AG09309 (cell line): ENCODE measurements at regions not wholly inside any gene's neighbourhood (a gene's known extent, or its start where the extent isn't known, plus 50 kb on each side); places are given as distances from the start of the nearest gene placed in this dataset.

ENCODE experiments used
- DNase-seq: peaks from one replicate; pipeline ENCODE4 v3.0.0-alpha.2; 2010; ENCODE audit warnings: low read depth
- H3K4me3 ChIP-seq: 2 replicates; pipeline ENCODE4 v1.5.1; 2011; ENCODE audit warnings: mild to moderate bottlenecking, low read depth, low read length, moderate library complexity; ENCODE audit not compliant: control insufficient read depth
- TF ChIP-seq, protein P1 (sequence below): IDR thresholded peaks from 2 replicates; pipeline ENCODE4 v1.5.1; 2011; ENCODE audit warnings: mild to moderate bottlenecking, low read depth, low read length, inconsistent platforms; ENCODE audit not compliant: insufficient read depth, control insufficient read depth; ENCODE audit errors: missing control alignments

- TF ChIP-seq, protein P1, sequence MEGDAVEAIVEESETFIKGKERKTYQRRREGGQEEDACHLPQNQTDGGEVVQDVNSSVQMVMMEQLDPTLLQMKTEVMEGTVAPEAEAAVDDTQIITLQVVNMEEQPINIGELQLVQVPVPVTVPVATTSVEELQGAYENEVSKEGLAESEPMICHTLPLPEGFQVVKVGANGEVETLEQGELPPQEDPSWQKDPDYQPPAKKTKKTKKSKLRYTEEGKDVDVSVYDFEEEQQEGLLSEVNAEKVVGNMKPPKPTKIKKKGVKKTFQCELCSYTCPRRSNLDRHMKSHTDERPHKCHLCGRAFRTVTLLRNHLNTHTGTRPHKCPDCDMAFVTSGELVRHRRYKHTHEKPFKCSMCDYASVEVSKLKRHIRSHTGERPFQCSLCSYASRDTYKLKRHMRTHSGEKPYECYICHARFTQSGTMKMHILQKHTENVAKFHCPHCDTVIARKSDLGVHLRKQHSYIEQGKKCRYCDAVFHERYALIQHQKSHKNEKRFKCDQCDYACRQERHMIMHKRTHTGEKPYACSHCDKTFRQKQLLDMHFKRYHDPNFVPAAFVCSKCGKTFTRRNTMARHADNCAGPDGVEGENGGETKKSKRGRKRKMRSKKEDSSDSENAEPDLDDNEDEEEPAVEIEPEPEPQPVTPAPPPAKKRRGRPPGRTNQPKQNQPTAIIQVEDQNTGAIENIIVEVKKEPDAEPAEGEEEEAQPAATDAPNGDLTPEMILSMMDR, result no peak
- DNase-seq, result no peak
- no peak overlapping the region for H3K4me3 ChIP-seq
Observed at GRCh38 chr12:94879542-94879941, 124.0 kb downstream of the NDUFA12 start.

GRCh38 chr12:94875525-94875924, 128.0 kb downstream of the NDUFA12 start:
- TF ChIP-seq, protein P1, result no peak
- DNase-seq, result no peak
- no peak overlapping the region for H3K4me3 ChIP-seq

- H3K4me3 ChIP-seq, result no peak overlapping the region
- DNase-seq, result no peak
- TF ChIP-seq, protein P1, result no peak
Observed at GRCh38 chr12:94874518-94875302, 128.8 kb downstream of the NDUFA12 start.

- DNase-seq, result no peak
- peak overlapping the region; percentile 31 for H3K4me3 ChIP-seq
- TF ChIP-seq, protein P1, result no peak
Observed at GRCh38 chr12:94873734-94874517, 129.6 kb downstream of the NDUFA12 start.

DNA sequence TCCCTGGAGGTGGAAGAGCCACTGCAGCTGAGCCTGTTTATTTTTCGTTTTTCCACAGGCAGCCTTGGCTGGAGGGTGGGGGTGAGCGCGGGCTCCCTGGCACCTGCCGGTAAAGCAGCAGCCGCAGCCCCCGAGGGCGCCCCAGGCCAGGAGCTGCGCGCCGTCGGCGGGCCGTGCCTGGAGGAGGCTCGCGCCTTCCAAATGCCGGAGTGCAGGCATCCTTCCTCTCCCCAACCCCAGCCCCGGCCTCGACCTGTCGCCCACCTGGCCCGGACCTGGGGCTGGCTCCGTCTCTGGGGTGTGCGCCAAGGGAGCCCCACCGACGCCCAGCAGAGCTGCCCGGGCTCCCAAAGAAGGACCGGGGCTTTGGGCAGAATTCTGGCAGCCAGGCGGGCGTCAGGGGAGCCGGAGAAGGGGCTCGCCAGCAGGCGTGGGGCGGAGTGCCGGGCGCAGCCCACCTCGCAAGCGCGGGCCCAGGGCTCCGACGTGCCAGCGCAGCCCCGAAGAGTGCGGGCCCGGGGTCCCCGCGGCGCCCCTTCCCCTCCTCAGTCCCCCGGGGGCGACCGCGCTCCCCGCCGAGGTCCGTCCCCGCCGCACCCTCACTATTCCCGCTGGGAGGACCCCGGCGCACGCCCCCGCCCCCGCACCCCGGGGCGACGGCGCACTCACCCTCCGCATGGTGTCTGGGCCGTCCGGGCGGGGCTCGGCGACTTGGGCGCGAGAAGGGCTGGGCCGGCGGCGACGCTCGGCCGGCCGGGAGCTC, 130.3 kb downstream of the NDUFA12 start:
- no peak overlapping the region for H3K4me3 ChIP-seq
- DNase-seq, result no peak
- TF ChIP-seq, protein P1, result no peak

- TF ChIP-seq, protein P1, result no peak
- DNase-seq, result no peak
- no peak overlapping the region for H3K4me3 ChIP-seq
Observed at GRCh38 chr12:94872671-94872970, 130.9 kb downstream of the NDUFA12 start.
